ENCODE measurements at regions not wholly inside any gene's neighbourhood (a gene's known extent, or its start where the extent isn't known, plus 50 kb on each side); places are given as distances from the start of the nearest gene placed in this dataset.

DNA sequence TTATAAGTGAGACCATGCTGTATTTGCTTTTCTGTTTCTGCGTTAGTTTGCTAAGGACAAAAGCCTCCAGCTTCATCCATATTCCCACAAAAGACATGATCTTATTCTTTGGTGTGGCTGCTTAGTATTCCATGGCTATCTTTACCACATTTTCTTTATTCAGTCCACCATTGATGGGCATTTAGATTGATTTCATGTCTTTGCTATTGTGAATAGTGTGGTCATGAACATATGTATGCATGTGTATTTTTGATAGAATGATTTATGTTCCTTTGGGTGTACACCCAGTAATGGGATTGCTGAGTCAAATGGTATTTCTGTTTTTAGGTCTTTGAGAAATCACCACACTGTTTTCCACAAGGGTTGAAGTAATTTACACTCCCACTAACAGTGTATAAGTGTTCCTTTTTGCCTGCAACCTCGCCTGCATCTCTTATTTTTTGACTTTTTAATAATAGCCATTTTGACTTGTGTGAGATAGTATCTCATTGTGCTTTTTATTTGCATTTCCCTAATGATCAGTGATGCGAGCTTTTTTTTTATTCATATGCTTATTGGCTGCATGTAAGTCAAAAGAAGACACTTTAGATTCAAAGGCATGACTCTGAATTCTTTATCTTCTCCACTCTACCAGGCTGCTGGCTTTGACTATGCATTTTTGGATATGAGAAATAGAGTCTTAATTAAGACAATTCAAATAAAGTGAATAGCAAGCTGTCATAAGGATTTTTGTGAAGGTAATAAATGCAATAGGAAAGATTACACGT lies 183.3 kb upstream of the SYNPR start:
- TF ChIP-seq, protein P1, sequence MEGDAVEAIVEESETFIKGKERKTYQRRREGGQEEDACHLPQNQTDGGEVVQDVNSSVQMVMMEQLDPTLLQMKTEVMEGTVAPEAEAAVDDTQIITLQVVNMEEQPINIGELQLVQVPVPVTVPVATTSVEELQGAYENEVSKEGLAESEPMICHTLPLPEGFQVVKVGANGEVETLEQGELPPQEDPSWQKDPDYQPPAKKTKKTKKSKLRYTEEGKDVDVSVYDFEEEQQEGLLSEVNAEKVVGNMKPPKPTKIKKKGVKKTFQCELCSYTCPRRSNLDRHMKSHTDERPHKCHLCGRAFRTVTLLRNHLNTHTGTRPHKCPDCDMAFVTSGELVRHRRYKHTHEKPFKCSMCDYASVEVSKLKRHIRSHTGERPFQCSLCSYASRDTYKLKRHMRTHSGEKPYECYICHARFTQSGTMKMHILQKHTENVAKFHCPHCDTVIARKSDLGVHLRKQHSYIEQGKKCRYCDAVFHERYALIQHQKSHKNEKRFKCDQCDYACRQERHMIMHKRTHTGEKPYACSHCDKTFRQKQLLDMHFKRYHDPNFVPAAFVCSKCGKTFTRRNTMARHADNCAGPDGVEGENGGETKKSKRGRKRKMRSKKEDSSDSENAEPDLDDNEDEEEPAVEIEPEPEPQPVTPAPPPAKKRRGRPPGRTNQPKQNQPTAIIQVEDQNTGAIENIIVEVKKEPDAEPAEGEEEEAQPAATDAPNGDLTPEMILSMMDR (IDR thresholded peaks at IDR 0.05) = no peak
- no peak for TF ChIP-seq EZH2 (IDR thresholded peaks at IDR 0.05; ENCODE audit: borderline replicate concordance, insufficient read depth, low read depth, low read length, poor library complexity, severe bottlenecking)
